Left ventricle myocardium inferior (tissue), 1 donor: ENCODE measurements at regions not wholly inside any gene's neighbourhood (a gene's known extent, or its start where the extent isn't known, plus 50 kb on each side); places are given as distances from the start of the nearest gene placed in this dataset.

ENCODE experiments used
- DNase-seq: peaks from one replicate; pipeline ENCODE4 v3.0.0-alpha.2; 2020
- H3K27ac ChIP-seq: fragments of 200-600 bp; replicated peaks from 2 replicates; pipeline ENCODE4 v1.8.0; 2021
- H3K27me3 ChIP-seq: fragments of 200-600 bp; 2 replicates; pipeline ENCODE4 v1.8.0; 2021; ENCODE audit warnings: low read depth
- H3K36me3 ChIP-seq: fragments of 200-600 bp; 2 replicates; pipeline ENCODE4 v1.8.0; 2021
- H3K4me1 ChIP-seq: fragments of 200-600 bp; 2 replicates; pipeline ENCODE4 v1.8.0; 2021
- H3K4me3 ChIP-seq: fragments of 200-600 bp; 2 replicates; pipeline ENCODE4 v1.8.0; 2021; ENCODE audit warnings: mild to moderate bottlenecking, moderate library complexity
- H3K9me3 ChIP-seq: fragments of 200-600 bp; replicated peaks from 2 replicates; pipeline ENCODE4 v1.8.0; 2021
- intact Hi-C: fragments of 100-400 bp; cut with micrococcal nuclease; formaldehyde crosslinking; loops from one replicate; pipeline ENCODE4 v1.11.0; 2022
- TF ChIP-seq, protein P1 (sequence below): fragments of 200-600 bp; IDR thresholded peaks from 2 replicates; pipeline ENCODE4 v1.8.0; 2021; ENCODE audit warnings: antibody characterized with exemption, mild to moderate bottlenecking, borderline replicate concordance
- donor health status: DM: no; HTN: yes; CAD: no; lungs with severe emphysema.

DNA sequence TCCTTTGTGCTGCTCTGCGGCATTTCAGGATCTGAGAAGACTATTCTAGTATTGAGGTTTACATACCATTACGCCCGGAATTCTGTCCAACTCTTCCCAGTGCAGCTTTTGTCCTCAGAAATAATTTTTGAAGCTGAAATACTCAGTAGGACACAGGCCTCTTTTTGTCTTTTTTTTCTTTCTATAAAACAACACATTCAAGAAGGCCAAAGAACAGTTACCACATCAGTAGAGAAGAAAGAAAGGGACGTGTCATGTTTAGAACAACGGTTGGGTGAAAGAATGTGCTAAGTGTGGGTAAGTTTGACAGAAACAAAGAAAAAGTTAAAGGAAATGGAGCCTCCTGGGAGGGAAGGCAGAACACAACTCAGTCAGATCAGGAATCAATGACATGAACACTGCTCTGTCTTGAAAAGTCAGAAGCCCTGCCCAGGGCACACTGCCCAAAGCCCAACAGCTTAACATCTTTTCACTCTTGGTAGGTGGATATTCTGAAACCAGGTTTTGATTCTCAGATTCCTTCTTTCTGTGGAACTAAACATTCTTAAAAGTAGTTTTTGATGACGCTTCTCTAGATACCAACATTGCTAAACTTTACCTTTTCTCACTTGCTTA lies 198.6 kb upstream of the CWC22 start:
- H3K27ac ChIP-seq = no peak overlapping the region
- H3K9me3 ChIP-seq = no peaks in the 10 kb centered on the region
- intact Hi-C loops = no loop called here
- H3K36me3 ChIP-seq = no peaks in the 10 kb centered on the region
- no peak overlapping the region for H3K4me3 ChIP-seq
- no peaks in the 10 kb centered on the region for H3K4me1 ChIP-seq
- no peaks in the 10 kb centered on the region for H3K27me3 ChIP-seq
- DNase-seq = no peak
- TF ChIP-seq, protein P1, sequence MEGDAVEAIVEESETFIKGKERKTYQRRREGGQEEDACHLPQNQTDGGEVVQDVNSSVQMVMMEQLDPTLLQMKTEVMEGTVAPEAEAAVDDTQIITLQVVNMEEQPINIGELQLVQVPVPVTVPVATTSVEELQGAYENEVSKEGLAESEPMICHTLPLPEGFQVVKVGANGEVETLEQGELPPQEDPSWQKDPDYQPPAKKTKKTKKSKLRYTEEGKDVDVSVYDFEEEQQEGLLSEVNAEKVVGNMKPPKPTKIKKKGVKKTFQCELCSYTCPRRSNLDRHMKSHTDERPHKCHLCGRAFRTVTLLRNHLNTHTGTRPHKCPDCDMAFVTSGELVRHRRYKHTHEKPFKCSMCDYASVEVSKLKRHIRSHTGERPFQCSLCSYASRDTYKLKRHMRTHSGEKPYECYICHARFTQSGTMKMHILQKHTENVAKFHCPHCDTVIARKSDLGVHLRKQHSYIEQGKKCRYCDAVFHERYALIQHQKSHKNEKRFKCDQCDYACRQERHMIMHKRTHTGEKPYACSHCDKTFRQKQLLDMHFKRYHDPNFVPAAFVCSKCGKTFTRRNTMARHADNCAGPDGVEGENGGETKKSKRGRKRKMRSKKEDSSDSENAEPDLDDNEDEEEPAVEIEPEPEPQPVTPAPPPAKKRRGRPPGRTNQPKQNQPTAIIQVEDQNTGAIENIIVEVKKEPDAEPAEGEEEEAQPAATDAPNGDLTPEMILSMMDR = no peak

DNA sequence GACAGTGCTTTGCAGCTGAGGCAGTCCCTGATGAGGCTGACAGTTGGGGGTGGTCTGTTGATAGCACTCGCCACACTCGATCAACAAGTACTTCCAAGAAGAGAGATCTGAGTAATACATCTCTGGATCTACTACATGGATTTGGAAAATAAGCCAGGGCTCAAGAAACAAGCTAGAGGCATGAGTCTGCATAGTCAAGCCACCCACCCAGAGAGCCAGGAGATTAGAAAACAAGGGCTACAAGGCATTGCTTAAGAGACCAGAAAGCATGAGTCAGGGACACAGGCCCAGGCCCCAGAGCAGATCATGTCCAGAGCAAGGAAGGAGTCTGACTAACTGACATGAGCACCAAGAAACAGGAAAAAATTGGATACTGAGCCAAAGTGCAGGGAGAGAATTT lies 196.9 kb upstream of the CWC22 start:
- no peaks in the 10 kb centered on the region for H3K9me3 ChIP-seq
- H3K27ac ChIP-seq = no peak overlapping the region
- TF ChIP-seq, protein P1 = no peak
- no peaks in the 10 kb centered on the region for H3K4me1 ChIP-seq
- no peak for DNase-seq
- H3K4me3 ChIP-seq = no peak overlapping the region
- intact Hi-C loops = no loop called here
- H3K36me3 ChIP-seq = no peaks in the 10 kb centered on the region
- no peaks in the 10 kb centered on the region for H3K27me3 ChIP-seq

DNA sequence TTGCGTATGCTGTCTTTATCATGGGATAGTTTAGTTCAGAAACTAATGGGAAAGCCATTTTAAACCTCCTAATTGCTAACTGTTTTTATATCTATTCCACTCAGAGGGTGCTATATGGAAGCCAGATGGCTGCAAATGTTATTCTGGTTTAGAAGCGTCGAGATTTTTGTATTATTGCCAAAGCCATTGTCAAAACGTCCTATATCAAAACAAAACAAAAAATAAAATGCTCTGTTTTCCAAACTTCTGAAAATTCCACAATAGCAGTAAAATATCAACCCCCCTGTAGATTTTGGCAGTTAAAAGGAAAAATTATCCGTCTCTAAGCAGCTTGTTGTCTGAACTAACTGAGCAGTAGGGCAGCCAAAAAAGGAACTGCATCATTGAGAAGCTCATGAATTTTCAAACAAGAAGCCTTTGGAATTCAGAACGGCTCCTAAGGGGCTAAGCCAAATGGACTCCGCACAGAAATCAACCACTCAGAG lies 195.4 kb upstream of the CWC22 start:
- intact Hi-C loops = no loop called here
- Histone ChIP-seq H3K4me1 (no peaks in the 10 kb centered on the region), H3K27ac (no peak overlapping the region), H3K9me3 (no peaks in the 10 kb centered on the region), H3K27me3 (no peaks in the 10 kb centered on the region), H3K36me3 (no peaks in the 10 kb centered on the region), H3K4me3 (no peak overlapping the region)
- no peak for DNase-seq
- TF ChIP-seq, protein P1 = no peak

- intact Hi-C loops = no loop called here
- DNase-seq = no peak
- no peaks in the 10 kb centered on the region for H3K9me3 ChIP-seq
- TF ChIP-seq, protein P1 = no peak
- no peaks in the 10 kb centered on the region for H3K36me3 ChIP-seq
- H3K27ac ChIP-seq = no peak overlapping the region
- H3K4me1 ChIP-seq = no peaks in the 10 kb centered on the region
- H3K27me3 ChIP-seq = no peaks in the 10 kb centered on the region
- H3K4me3 ChIP-seq = no peak overlapping the region
Measured at GRCh38 chr2:180196419-180196977, 189.4 kb upstream of the CWC22 start.

DNA sequence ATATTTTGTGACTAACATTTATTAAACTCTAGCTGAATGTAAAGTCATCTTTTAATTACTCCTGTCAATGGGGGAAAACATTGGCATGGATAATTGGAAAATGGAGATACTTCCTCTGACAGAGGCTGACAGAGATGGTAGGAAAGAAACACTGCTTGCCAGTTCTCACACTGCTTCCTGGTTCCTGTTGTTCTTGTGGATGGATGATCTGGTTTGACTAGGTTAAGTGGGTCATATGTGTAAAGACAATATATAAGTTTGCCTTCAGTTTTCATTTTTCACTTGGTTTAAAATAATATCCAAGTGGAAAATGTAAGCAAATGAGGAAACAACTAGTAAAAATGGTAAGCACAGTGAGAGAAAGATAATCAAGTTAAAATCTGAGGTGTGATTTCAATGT lies 188.8 kb upstream of the CWC22 start:
- no peaks in the 10 kb centered on the region for H3K9me3 ChIP-seq
- TF ChIP-seq, protein P1 = no peak
- H3K36me3 ChIP-seq = no peaks in the 10 kb centered on the region
- no peak for DNase-seq
- H3K27me3 ChIP-seq = no peaks in the 10 kb centered on the region
- no peak overlapping the region for H3K4me3 ChIP-seq
- no peaks in the 10 kb centered on the region for H3K4me1 ChIP-seq
- H3K27ac ChIP-seq = no peak overlapping the region
- intact Hi-C loops = no loop called here
